Activated naive CD8-positive, alpha-beta T cell treated with anti-CD3 and anti-CD28 coated beads, Interleukin-2, amount 10 ng/mL, durations not matched to agents 7 days and 5 days (primary cell): ENCODE measurements at regions not wholly inside any gene's neighbourhood (a gene's known extent, or its start where the extent isn't known, plus 50 kb on each side); places are given as distances from the start of the nearest gene placed in this dataset.

Experiments
- ATAC-seq: fragments of 150-1000 bp; cut with Tn5 transposase; one replicate; pipeline ENCODE4 v1.10.0; 2021; ENCODE audit warnings: low read depth, moderate library complexity
- POLR2A ChIA-PET: fragments of 350-600 bp; sonication (Branson Sonifier 250); formaldehyde crosslinking; loops from one replicate; lab custom pipeline; 2021; ENCODE audit warnings: antibody characterized with exemption; lab: Charles Lee
- DNase-seq: peaks from one replicate; pipeline ENCODE4 v3.0.0; 2021
- H3K27ac Mint-ChIP-seq: one replicate; pipeline ENCODE4 v1.8.0; 2022; ENCODE audit warnings: mild to moderate bottlenecking, mixed read lengths
- H3K27me3 Mint-ChIP-seq: one replicate; pipeline ENCODE4 v1.8.0; 2022; ENCODE audit warnings: mild to moderate bottlenecking, moderate library complexity, mixed read lengths
- H3K36me3 Mint-ChIP-seq: one replicate; pipeline ENCODE4 v1.8.0; 2021; ENCODE audit warnings: mild to moderate bottlenecking, mixed read lengths
- H3K4me1 Mint-ChIP-seq: one replicate; pipeline ENCODE4 v1.8.0; 2021; ENCODE audit warnings: mixed read lengths
- H3K4me3 Mint-ChIP-seq: one replicate; pipeline ENCODE4 v1.8.0; 2022; ENCODE audit warnings: mild to moderate bottlenecking, moderate library complexity, mixed read lengths
- H3K9me3 Mint-ChIP-seq: one replicate; pipeline ENCODE4 v1.8.0; 2021; ENCODE audit warnings: mixed read lengths

DNA sequence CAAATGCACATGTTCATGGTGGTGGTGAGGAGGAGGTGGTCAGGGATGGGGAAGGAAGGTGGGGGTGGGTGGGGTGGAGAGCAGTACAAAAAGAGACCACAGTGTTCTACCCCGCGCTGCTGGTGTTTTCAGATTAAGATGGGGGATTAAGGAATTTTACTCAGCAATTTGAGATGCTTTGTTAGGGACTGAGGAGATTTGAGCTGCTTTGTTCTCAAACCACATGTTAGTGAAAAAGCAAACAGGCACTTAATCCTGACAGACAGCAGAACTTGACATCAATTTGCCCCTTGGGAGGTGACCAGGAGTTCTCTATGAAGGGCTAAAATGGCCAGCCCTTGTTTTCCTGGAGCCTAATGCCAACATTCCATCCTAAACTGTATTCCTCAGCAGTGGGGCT lies 244.5 kb downstream of the MEIS1 start:
- ATAC-seq (no peak), DNase-seq (no peak)
- Mint-ChIP-seq H3K9me3 (no peaks in the 10 kb centered on the region), H3K4me3 (no peak overlapping the region), H3K36me3 (no peaks in the 10 kb centered on the region), H3K27ac (no peak overlapping the region), H3K27me3 (no peaks in the 10 kb centered on the region), H3K4me1 (no peaks in the 10 kb centered on the region)
- POLR2A ChIA-PET = no interaction called here

DNA sequence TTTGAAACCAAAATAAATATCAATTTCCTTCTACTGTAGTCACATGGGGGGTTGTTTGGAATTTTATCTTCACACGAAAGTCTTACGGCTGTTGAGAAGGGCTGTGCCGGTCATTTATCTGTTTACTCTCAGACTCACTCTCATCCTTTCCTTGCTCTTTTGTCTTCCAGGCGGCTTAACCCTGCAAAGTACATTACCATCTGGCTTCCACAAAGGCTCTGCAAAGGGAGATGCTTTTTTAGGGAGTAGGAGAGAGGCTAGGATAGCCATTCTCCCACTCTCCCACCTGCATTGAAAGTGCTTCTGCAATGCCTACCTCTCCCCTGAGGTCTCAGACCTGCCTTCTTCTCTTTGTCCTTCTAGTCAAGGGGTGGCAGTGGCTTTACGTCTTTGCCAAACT lies 247.6 kb downstream of the MEIS1 start:
- Mint-ChIP-seq H3K9me3 (no peaks in the 10 kb centered on the region), H3K36me3 (no peaks in the 10 kb centered on the region), H3K4me3 (no peak overlapping the region), H3K27ac (no peak overlapping the region), H3K4me1 (no peaks in the 10 kb centered on the region), H3K27me3 (no peaks in the 10 kb centered on the region)
- POLR2A ChIA-PET = no interaction called here
- ATAC-seq = no peak
- DNase-seq = no peak

DNA sequence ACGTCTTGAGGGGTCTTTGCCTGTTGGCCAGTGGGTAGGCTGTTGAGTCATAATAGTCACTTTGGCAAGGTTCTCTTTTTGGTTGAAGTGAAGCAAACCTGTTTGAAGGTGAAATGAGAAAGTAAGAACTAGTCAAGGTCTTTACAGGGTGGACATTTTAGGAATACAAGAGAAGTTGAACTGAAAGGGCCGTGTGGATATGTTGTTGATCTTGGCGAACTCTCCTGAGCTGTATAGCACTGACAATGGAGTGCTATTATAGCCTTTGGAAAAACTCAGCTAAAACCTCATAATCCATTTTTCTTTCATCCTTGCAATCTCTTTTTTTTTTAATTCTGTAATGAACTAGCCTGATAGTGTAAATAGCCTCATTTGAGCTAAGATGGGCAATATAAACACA lies 248.1 kb downstream of the MEIS1 start:
- H3K4me1 Mint-ChIP-seq = no peaks in the 10 kb centered on the region
- DNase-seq (no peak), ATAC-seq (no peak)
- no peaks in the 10 kb centered on the region for H3K36me3 Mint-ChIP-seq
- no peak overlapping the region for H3K27ac Mint-ChIP-seq
- no peak overlapping the region for H3K4me3 Mint-ChIP-seq
- POLR2A ChIA-PET = no interaction called here
- H3K27me3 Mint-ChIP-seq = no peaks in the 10 kb centered on the region
- H3K9me3 Mint-ChIP-seq = no peaks in the 10 kb centered on the region

DNA sequence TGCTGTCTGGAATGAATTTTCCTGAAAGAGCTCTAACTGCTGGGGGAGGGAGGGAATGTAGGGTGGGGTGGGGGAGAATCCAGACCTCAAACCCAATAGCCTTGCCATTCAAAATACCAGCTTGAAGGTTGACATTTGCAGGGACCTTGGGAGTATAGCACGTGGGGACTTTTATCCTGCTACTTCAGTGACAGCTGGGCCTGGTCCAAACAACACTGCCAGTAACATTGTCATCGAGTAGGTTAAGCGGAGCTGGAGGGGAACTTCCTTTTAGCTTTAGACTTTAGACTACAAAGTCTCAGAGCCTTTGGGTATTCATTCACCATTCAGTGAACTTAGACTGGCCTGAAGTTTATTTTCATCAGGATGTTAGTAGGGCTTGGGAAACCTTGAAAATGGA lies 248.7 kb downstream of the MEIS1 start:
- H3K27me3 Mint-ChIP-seq = no peaks in the 10 kb centered on the region

DNA sequence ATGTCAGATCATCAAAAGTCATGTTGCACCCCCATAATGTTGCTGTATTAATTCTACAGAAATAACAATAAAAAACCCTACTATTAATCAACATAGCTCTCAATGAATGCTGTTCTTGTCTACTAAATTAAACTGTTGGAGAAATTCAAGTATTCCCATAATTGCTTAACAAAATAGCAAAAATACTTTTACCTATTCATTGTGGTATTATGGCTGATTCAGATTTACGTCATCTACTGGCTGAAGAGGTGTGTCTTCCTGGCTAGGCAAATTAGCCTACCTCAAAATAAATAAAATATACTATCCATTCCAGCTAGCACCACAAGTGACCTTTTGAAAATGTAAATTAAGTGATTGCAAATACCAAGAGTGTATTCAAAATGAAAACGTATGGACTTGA lies 249.4 kb downstream of the MEIS1 start:
- POLR2A ChIA-PET = no interaction called here
- Mint-ChIP-seq H3K36me3 (no peaks in the 10 kb centered on the region), H3K27ac (no peak overlapping the region), H3K4me1 (no peaks in the 10 kb centered on the region), H3K9me3 (no peaks in the 10 kb centered on the region), H3K4me3 (no peak overlapping the region), H3K27me3 (no peaks in the 10 kb centered on the region)
- DNase-seq = no peak
- ATAC-seq = no peak

More for the DNA sequence above, 248.7 kb downstream of the MEIS1 start:
- no peaks in the 10 kb centered on the region for H3K36me3 Mint-ChIP-seq
- H3K27ac Mint-ChIP-seq = no peak overlapping the region
- no peak for DNase-seq
- H3K4me3 Mint-ChIP-seq = no peak overlapping the region
- no peaks in the 10 kb centered on the region for H3K9me3 Mint-ChIP-seq
- POLR2A ChIA-PET = no interaction called here
- no peak for ATAC-seq
- H3K4me1 Mint-ChIP-seq = no peaks in the 10 kb centered on the region

DNA sequence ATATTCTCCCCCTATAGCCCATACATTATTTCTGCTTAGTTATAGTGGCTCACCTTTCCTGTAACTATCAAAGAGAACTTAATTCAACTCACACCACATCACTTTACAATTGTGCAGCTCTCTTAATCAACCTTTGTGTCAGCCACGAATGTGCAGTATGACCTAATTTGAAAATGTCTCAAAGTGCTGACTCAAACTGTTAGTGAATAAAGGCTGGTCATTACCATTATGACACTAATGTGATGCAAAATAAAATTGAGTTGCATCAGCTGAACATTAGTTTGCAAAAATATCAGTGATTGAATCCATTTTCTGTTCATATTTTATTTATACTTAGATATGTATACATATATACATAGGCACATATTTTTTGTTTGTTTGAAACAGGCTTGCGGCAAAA lies 251.8 kb downstream of the MEIS1 start:
- DNase-seq (no peak), ATAC-seq (no peak)
- no peaks in the 10 kb centered on the region for H3K9me3 Mint-ChIP-seq
- H3K36me3 Mint-ChIP-seq = no peaks in the 10 kb centered on the region
- no peak overlapping the region for H3K27ac Mint-ChIP-seq
- no peaks in the 10 kb centered on the region for H3K27me3 Mint-ChIP-seq
- POLR2A ChIA-PET = no interaction called here
- no peak overlapping the region for H3K4me3 Mint-ChIP-seq
- no peaks in the 10 kb centered on the region for H3K4me1 Mint-ChIP-seq

DNA sequence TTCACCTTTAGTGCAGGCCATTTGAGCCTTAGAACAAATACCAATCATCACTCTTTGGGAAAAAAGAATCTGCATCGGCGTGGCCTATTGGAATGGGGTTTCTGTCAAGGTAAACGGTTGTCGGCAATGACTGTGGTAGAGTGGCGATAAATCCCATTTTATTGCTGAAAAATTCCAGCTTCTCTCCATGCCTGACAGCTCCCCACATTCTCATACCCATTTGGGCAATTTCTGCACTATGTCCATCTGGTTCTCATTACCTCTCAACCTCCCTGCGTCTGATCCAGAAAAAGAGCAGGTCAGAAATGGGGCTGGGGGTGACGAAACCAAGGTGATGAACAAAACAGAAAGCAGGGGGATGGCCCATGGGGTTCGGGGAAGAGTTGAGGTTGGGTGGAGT lies 254.0 kb downstream of the MEIS1 start:
- DNase-seq (no peak), ATAC-seq (no peak)
- POLR2A ChIA-PET = no interaction called here
- Mint-ChIP-seq H3K27ac (no peak overlapping the region), H3K4me3 (no peak overlapping the region), H3K4me1 (no peaks in the 10 kb centered on the region), H3K27me3 (no peaks in the 10 kb centered on the region), H3K36me3 (no peaks in the 10 kb centered on the region), H3K9me3 (no peaks in the 10 kb centered on the region)

DNA sequence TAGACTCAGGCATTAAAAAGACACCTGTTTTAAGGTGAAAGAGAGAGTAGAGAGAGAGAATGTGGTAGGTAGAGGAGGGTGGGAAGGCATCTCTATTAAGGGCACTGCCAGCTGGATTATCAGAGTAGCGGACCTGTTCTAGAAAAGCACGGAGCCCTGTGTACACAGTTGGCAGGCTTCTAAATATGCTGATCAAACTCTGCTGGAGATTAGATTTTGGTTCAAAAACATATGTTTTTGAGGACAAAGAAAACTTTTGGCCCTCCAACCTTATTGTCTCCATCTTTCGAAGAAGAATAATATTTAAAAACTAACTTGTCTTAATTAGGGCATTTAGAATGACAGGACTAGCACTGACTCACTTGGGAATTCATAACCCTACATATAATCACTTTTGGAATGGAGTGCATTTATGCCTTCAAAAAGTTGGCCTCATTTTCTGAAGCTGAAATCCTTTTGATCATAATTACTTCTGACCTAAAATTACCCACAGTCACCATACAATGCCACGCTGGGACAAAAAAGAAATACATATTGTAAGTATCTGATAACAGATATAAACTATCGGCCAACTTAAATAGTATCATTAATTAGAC lies 254.6 kb downstream of the MEIS1 start:
- no peaks in the 10 kb centered on the region for H3K27me3 Mint-ChIP-seq

DNA sequence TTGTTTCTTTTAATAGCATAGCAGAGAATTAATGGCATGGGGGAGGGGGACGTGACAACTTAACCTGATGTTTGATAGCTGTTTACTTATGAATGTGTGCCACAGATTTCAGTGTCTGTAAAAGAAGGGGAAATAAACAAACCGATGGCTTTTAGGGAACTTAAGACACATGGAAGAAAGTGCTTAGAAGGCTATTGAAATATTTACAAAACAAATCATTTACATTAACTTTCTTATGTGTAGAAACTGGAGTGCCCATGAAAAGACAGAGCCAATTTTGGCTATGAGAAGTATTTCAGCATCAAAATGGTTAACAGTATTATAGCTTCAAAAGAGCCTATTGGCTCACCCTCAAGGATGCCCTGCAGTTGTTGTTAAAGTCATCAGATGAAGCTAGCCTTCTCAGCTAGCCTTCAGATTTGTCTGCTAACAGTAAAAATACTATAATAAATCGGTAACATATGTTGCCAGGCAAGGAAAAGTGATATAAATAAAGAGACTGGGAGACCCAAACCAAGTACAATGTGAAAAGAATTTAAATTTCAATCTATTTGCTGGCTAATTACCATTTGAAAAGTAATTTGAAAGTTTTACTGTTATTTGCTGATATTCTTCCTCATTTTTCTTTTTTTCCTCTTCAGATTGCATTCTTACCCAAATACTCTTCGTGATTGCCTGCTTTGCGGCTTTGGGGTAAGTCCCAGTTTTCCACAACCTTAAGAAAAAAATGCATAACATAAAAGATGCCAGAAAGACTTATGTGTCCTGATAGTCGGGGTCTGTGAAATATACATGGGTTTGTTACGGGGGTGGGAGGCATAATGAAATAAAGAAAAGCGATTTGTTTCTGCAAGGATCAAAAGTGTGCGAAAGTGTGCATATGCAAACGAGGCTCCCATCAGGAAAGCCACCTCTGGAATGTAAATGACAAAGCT lies 256.4 kb downstream of the MEIS1 start:
- POLR2A ChIA-PET = no interaction called here
- Mint-ChIP-seq H3K9me3 (no peaks in the 10 kb centered on the region), H3K4me1 (no peaks in the 10 kb centered on the region), H3K27me3 (no peaks in the 10 kb centered on the region), H3K4me3 (no peak overlapping the region), H3K27ac (no peak overlapping the region), H3K36me3 (no peaks in the 10 kb centered on the region)
- ATAC-seq (no peak), DNase-seq (no peak)

More for the DNA sequence above, 254.6 kb downstream of the MEIS1 start:
- Mint-ChIP-seq H3K27ac (no peak overlapping the region), H3K36me3 (no peaks in the 10 kb centered on the region), H3K9me3 (no peaks in the 10 kb centered on the region), H3K4me1 (no peaks in the 10 kb centered on the region), H3K4me3 (no peak overlapping the region)
- no peak for ATAC-seq
- DNase-seq = no peak
- POLR2A ChIA-PET = no interaction called here

DNA sequence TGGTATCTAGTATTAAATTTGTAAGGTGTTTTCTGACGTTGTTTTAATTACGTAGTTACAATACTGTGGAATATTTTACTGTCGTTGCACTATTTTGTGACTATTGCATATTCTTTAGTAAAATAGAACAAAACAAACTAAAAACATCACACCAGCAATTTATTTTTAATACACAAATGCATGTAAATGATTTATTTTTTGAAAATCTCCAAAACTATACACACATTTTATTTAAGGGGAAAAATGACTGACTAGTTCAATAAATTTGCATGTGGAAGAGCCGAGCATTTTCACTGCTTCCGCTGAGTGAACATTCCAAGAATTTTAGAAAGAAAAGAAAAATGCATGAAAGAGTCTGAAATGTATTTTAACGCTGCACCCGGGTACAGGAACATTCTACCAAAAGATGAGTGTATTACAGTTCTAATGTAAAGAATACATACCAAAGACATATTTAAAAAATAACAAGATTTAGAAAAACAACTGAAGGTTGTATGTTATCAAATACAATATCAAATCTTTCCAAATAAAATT lies 257.7 kb downstream of the MEIS1 start:
- POLR2A ChIA-PET = no interaction called here
- H3K36me3 Mint-ChIP-seq = no peaks in the 10 kb centered on the region
- ATAC-seq (no peak), DNase-seq (no peak)
- no peak overlapping the region for H3K27ac Mint-ChIP-seq
- no peaks in the 10 kb centered on the region for H3K4me1 Mint-ChIP-seq
- H3K4me3 Mint-ChIP-seq = no peak overlapping the region
- no peaks in the 10 kb centered on the region for H3K27me3 Mint-ChIP-seq
- no peaks in the 10 kb centered on the region for H3K9me3 Mint-ChIP-seq

DNA sequence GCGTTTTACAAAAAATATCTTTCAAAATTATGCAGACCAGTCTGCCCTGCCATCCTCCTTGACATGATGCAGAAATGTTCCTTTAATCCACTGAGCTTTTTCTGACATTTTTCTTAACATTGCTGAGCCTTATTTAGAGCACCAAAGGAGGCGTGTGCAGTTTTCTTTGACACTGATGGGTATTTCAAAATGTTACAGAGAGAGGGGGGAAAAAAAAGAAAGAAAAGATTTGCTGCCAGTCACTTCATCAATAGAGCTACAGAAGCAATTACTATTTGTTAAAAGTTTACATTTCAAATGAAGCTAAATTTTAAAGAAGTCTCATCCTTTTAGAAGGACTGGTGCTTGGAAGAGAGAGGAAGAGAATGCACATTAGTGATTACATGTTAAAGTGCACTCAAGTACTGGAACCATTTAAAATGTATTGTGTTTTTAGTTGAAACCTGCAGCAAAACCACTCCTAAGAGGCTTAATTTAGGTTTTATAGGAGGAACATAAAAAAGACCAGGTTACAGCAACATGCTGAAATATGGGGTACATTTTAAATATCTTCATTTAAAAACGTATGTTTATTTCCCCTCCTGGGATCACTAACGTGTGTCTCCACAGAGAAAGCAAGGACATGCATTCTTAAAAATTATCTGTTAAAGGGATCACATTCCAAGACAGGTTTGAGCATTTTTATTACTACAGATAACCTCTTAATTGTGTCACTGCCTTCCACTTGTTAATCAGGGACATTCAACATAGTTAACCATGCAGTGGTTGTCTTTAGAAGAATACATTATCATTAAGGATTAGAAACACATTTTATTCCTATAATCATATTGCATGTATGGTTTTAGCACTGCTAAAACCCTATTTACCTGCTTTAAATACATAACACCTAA lies 258.4 kb downstream of the MEIS1 start:
- Mint-ChIP-seq H3K27me3 (no peaks in the 10 kb centered on the region), H3K36me3 (no peaks in the 10 kb centered on the region), H3K9me3 (no peaks in the 10 kb centered on the region), H3K27ac (no peak overlapping the region), H3K4me3 (no peak overlapping the region), H3K4me1 (no peaks in the 10 kb centered on the region)
- DNase-seq = no peak
- POLR2A ChIA-PET = no interaction called here
- no peak for ATAC-seq

DNA sequence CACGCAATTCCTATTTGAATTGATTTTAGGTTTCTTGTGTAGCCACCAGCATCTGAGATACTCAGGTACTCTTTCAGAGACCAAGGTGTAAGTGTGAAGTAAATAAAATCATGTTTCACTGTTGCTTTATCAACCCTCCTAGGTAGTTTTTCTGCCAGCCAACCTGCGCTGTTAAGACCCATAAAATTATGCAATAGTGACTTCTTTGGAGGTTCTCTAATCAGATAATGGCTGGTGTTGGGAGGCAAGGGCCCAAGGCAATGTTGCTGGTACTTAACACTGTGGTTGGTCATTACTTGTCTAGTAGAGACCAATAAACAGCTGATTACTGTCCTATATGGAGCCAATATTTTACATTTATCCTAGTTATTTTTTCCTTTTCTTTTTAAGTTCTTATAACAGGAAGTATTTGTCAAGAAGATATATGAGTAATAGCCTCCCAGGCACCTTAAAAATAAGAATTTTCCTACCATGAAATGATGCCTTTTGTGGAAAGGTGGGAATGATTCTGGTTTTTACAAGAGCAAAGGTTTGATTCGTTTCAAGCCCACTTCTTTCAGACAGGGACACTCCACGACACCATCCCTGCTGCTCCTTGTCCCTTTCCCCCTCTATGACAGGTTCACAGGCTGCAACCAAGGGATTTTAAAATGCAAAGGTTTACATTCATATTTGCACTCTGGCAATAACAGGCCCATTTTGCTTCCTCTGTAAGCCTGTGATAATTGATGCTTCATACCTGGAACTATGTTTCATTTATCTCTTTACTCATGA lies 259.3 kb downstream of the MEIS1 start:
- H3K36me3 Mint-ChIP-seq = no peaks in the 10 kb centered on the region
- POLR2A ChIA-PET = no interaction called here
- no peak overlapping the region for H3K27ac Mint-ChIP-seq

More for the DNA sequence above, 259.3 kb downstream of the MEIS1 start:
- ATAC-seq = no peak
- Mint-ChIP-seq H3K27me3 (no peaks in the 10 kb centered on the region), H3K9me3 (no peaks in the 10 kb centered on the region), H3K4me3 (no peak overlapping the region), H3K4me1 (no peaks in the 10 kb centered on the region)
- DNase-seq = no peak
